GM23338 (cell line): ENCODE measurements at regions not wholly inside any gene's neighbourhood (a gene's known extent, or its start where the extent isn't known, plus 50 kb on each side); places are given as distances from the start of the nearest gene placed in this dataset.

Source experiments
- ATAC-seq: fragments of 200-7000 bp; cut with Tn5 transposase; 3 replicates; pipeline ENCODE4 v1.9.1; 2020
- DNase-seq: peaks from one replicate; pipeline ENCODE4 v3.0.0-alpha.2; 2015; ENCODE audit warnings: low spot score
- H2AFZ ChIP-seq: fragments of 200-600 bp; sonication (generic); 2 replicates; pipeline ENCODE4 v1.8.0; 2016; ENCODE audit warnings: antibody characterized with exemption, mild to moderate bottlenecking, moderate library complexity
- H3F3A ChIP-seq: fragments of 200-600 bp; sonication (generic); replicated peaks from 2 replicates; pipeline ENCODE4 v1.8.0; 2017; ENCODE audit warnings: antibody characterized with exemption, mixed run types, low read depth
- H3K27ac ChIP-seq: fragments of 200-600 bp; sonication (generic); 2 replicates; pipeline ENCODE4 v1.6.1; 2016; ENCODE audit warnings: low read depth
- H3K27me3 ChIP-seq: fragments of 200-600 bp; sonication (generic); 2 replicates; pipeline ENCODE4 v1.8.0; 2016; ENCODE audit warnings: mild to moderate bottlenecking, mixed run types, moderate library complexity; ENCODE audit not compliant: insufficient read depth
- H3K36me3 ChIP-seq: fragments of 200-600 bp; sonication (generic); 2 replicates; pipeline ENCODE4 v1.8.0; 2016; ENCODE audit warnings: mild to moderate bottlenecking; ENCODE audit not compliant: insufficient read depth
- H3K4me1 ChIP-seq: fragments of 200-600 bp; sonication (generic); 2 replicates; pipeline ENCODE4 v1.8.0; 2016; ENCODE audit warnings: mild to moderate bottlenecking, moderate library complexity; ENCODE audit not compliant: insufficient read depth
- H3K4me2 ChIP-seq: fragments of 200-600 bp; sonication (generic); 2 replicates; pipeline ENCODE4 v1.7.1; 2017; ENCODE audit warnings: mixed run types
- H3K4me3 ChIP-seq: fragments of 200-600 bp; sonication (generic); 2 replicates; pipeline ENCODE4 v1.6.1; 2016; ENCODE audit warnings: mixed run types
- H3K79me2 ChIP-seq: fragments of 200-600 bp; sonication (generic); replicated peaks from 2 replicates; pipeline ENCODE4 v1.8.0; 2017; ENCODE audit warnings: mild to moderate bottlenecking; ENCODE audit not compliant: insufficient read depth
- H3K9me2 ChIP-seq: fragments of 200-600 bp; sonication (generic); 2 replicates; pipeline ENCODE4 v1.8.0; 2017; ENCODE audit not compliant: insufficient read depth
- H4K20me1 ChIP-seq: fragments of 200-600 bp; sonication (generic); replicated peaks from 2 replicates; pipeline ENCODE4 v1.8.0; 2017; ENCODE audit warnings: mild to moderate bottlenecking; ENCODE audit not compliant: insufficient read depth
- H3K27ac Mint-ChIP-seq: 2 replicates; pipeline ENCODE4 v1.8.0; 2020; ENCODE audit warnings: inconsistent platforms, mild to moderate bottlenecking, moderate library complexity, mixed read lengths
- H3K27me3 Mint-ChIP-seq: 3 replicates; pipeline ENCODE4 v1.8.0; 2022; ENCODE audit warnings: low read depth, mild to moderate bottlenecking, moderate library complexity, mixed read lengths, inconsistent platforms; ENCODE audit not compliant: insufficient read depth, poor library complexity
- H3K36me3 Mint-ChIP-seq: 3 replicates; pipeline ENCODE4 v1.8.0; 2021; ENCODE audit warnings: low read depth, mild to moderate bottlenecking, inconsistent platforms, moderate library complexity, mixed read lengths
- H3K4me1 Mint-ChIP-seq: 3 replicates; pipeline ENCODE4 v1.8.0; 2020; ENCODE audit warnings: mild to moderate bottlenecking, inconsistent platforms, mixed read lengths
- H3K4me3 Mint-ChIP-seq: 3 replicates; pipeline ENCODE4 v1.8.0; 2021; ENCODE audit warnings: moderate library complexity, mild to moderate bottlenecking, inconsistent platforms, mixed read lengths
- H3K9me3 Mint-ChIP-seq: 3 replicates; pipeline ENCODE4 v1.8.0; 2020; ENCODE audit warnings: moderate library complexity, mild to moderate bottlenecking, inconsistent platforms, mixed read lengths
- CREB1 ChIP-seq: fragments of 250-450 bp; sonication (Bioruptor Pico); IDR thresholded peaks from 2 replicates; pipeline ENCODE4 v1.5.0; 2020; ENCODE audit warnings: low read depth, mild to moderate bottlenecking, moderate library complexity
- CTCF ChIP-seq, 2 experiments: fragments of 200-600 bp in 1 of 2; sonication (generic) in 1 of 2; conservative IDR thresholded peaks; 2 replicates each; pipeline versions ENCODE4 v1.5.1 to v1.6.1; 2016 to 2017; ENCODE audit warnings: antibody characterized with exemption in 2 of 2, low read depth in 2 of 2, mild to moderate bottlenecking in 2 of 2, moderate library complexity in 1 of 2
- JUNB ChIP-seq: IDR thresholded peaks from one replicate; pipeline ENCODE4 v1.6.1; 2016; ENCODE audit warnings: antibody characterized with exemption; ENCODE audit not compliant: unreplicated experiment
- NANOG ChIP-seq: IDR thresholded peaks from 2 replicates; pipeline ENCODE4 v1.6.1; 2016; ENCODE audit warnings: antibody characterized with exemption, borderline replicate concordance
- ZNF114 ChIP-seq: fragments of 250-450 bp; sonication (Bioruptor Pico); IDR thresholded peaks from 2 replicates; pipeline ENCODE4 v1.5.0; 2020; ENCODE audit warnings: mild to moderate bottlenecking, moderate library complexity
- ZNF462 ChIP-seq: fragments of 250-450 bp; sonication (Bioruptor Pico); IDR thresholded peaks from 2 replicates; pipeline ENCODE4 v1.5.0; 2020; ENCODE audit warnings: mild to moderate bottlenecking, moderate library complexity

GRCh38 chr4:114537352-114537751, 61.3 kb upstream of the UGT8 start (continued):
- TF ChIP-seq CTCF (conservative IDR thresholded peaks at IDR 0.05; ENCODE audit: low read depth in 2 of 2): no peak
- TF ChIP-seq ZNF462 (CRISPR knock-in tag): no peak
- no peak for TF ChIP-seq CREB1 (CRISPR knock-in tag)
- no peak for TF ChIP-seq JUNB

GRCh38 chr4:114538012-114538617, 60.5 kb upstream of the UGT8 start:
- H3K4me3 Mint-ChIP-seq: no peak overlapping the region
- no peak overlapping the region for H3K27ac ChIP-seq
- no peaks in the 10 kb centered on the region for H3F3A ChIP-seq
- no peak overlapping the region for H3K4me2 ChIP-seq
- H3K27me3 ChIP-seq: no peaks in the 10 kb centered on the region
- H3K27ac Mint-ChIP-seq: no peak overlapping the region
- ATAC-seq (no peak), DNase-seq (no peak)
- no peaks in the 10 kb centered on the region for H3K9me3 Mint-ChIP-seq
- no peaks in the 10 kb centered on the region for H3K4me1 ChIP-seq
- no peaks in the 10 kb centered on the region for H3K4me1 Mint-ChIP-seq
- peaks cover 5% of the 10 kb centered on the region for H3K27me3 Mint-ChIP-seq
- H3K79me2 ChIP-seq: no peaks in the 10 kb centered on the region
- H3K36me3 Mint-ChIP-seq: no peaks in the 10 kb centered on the region
- H2AFZ ChIP-seq: no peak overlapping the region
- H3K36me3 ChIP-seq: no peaks in the 10 kb centered on the region
- no peak overlapping the region for H3K4me3 ChIP-seq
- H3K9me2 ChIP-seq: 0 out of 2 replicates have a peak, but pooled peaks cover 2% of the 10 kb centered on the region
- no peaks in the 10 kb centered on the region for H4K20me1 ChIP-seq
- TF ChIP-seq CTCF (conservative IDR thresholded peaks at IDR 0.05; ENCODE audit: low read depth in 2 of 2) (no peak), NANOG (no peak), ZNF114 (CRISPR knock-in tag) (no peak)
